PC-3 (cell line): ENCODE measurements at regions not wholly inside any gene's neighbourhood (a gene's known extent, or its start where the extent isn't known, plus 50 kb on each side); places are given as distances from the start of the nearest gene placed in this dataset.

Experiments
- ATAC-seq: fragments of 200-7000 bp; cut with Tn5 transposase; 2 replicates; pipeline ENCODE4 v1.9.1; 2020; ENCODE audit warnings: mild to moderate bottlenecking, moderate library complexity
- BruUV-seq: library from RNA; stranded (reverse); fragments of 400-500 nt; replicated peaks from 2 replicates; lab custom pipeline; 2021; lab: Mats Ljungman, UMichigan
- CTCF ChIA-PET: fragments of 300-600 bp; sonication (Branson Sonifier 250); formaldehyde crosslinking; loops from one replicate; lab custom pipeline; 2022; ENCODE audit warnings: antibody characterized with exemption; lab: Charles Lee
- POLR2A ChIA-PET: fragments of 300-600 bp; sonication (Branson Sonifier 250); formaldehyde crosslinking; loops from one replicate; lab custom pipeline; 2022; ENCODE audit warnings: antibody characterized with exemption; ENCODE audit not compliant: unreplicated experiment; lab: Charles Lee
- DNase-seq: peaks from one replicate; pipeline ENCODE4 v3.0.0-alpha.2; 2015
- H2AFZ ChIP-seq: fragments of 300-600 bp; sonication (generic); 2 replicates; pipeline ENCODE4 v1.6.0; 2016; ENCODE audit warnings: antibody characterized with exemption, low read length
- H3F3A ChIP-seq: fragments of 300-600 bp; sonication (generic); one replicate; pipeline ENCODE4 v1.6.0; 2017; ENCODE audit warnings: antibody characterized with exemption, low read length, control low read depth, mild to moderate bottlenecking; ENCODE audit not compliant: unreplicated experiment
- H3K27ac ChIP-seq: fragments of 300-600 bp; sonication (generic); 2 replicates; pipeline ENCODE4 v1.5.1; 2016; ENCODE audit warnings: mild to moderate bottlenecking, low read length
- H3K27me3 ChIP-seq: fragments of 300-600 bp; sonication (generic); 2 replicates; pipeline ENCODE4 v1.6.1; 2016; ENCODE audit warnings: low read length, mixed read lengths
- H3K36me3 ChIP-seq: fragments of 300-600 bp; sonication (generic); 2 replicates; pipeline ENCODE4 v1.6.1; 2016; ENCODE audit warnings: low read depth, mixed run types, low read length, mixed read lengths
- H3K4me1 ChIP-seq: fragments of 300-600 bp; sonication (generic); 2 replicates; pipeline ENCODE4 v1.5.1; 2016; ENCODE audit warnings: low read length; ENCODE audit not compliant: insufficient read depth
- H3K4me2 ChIP-seq: fragments of 300-600 bp; sonication (generic); 2 replicates; pipeline ENCODE4 v1.6.0; 2016; ENCODE audit warnings: low read length
- H3K4me3 ChIP-seq: fragments of 300-600 bp; sonication (generic); 2 replicates; pipeline ENCODE4 v1.5.1; 2016; ENCODE audit warnings: mild to moderate bottlenecking, low read length, mixed read lengths
- H3K79me2 ChIP-seq: fragments of 300-600 bp; sonication (generic); 2 replicates; pipeline ENCODE4 v1.6.1; 2017; ENCODE audit warnings: low read length, mixed read lengths
- H3K9ac ChIP-seq: fragments of 300-600 bp; sonication (generic); 2 replicates; pipeline ENCODE4 v1.6.0; 2016; ENCODE audit warnings: mild to moderate bottlenecking, low read length
- H3K9me2 ChIP-seq: fragments of 300-600 bp; sonication (generic); replicated peaks from 2 replicates; pipeline ENCODE4 v1.6.1; 2016; ENCODE audit warnings: mixed run types, low read length, mixed read lengths
- H3K9me3 ChIP-seq: fragments of 300-600 bp; sonication (generic); 2 replicates; pipeline ENCODE4 v1.6.1; 2016; ENCODE audit warnings: low read length, mixed read lengths
- H4K20me1 ChIP-seq: fragments of 300-600 bp; sonication (generic); 2 replicates; pipeline ENCODE4 v1.6.1; 2016; ENCODE audit warnings: low read length, mixed read lengths
- CTCF ChIP-seq: fragments of 300-600 bp; sonication (generic); conservative IDR thresholded peaks from 2 replicates; pipeline ENCODE4 v1.5.1; 2017; ENCODE audit warnings: antibody characterized with exemption, low read depth, mild to moderate bottlenecking, low read length
- EZH2 ChIP-seq: fragments of 300-600 bp; sonication (generic); IDR thresholded peaks from one replicate; pipeline ENCODE4 v1.6.1; 2017; ENCODE audit warnings: antibody characterized with exemption, mild to moderate bottlenecking, low read length; ENCODE audit not compliant: unreplicated experiment
- EZH2phosphoT487 ChIP-seq: fragments of 300-600 bp; sonication (generic); IDR thresholded peaks from 2 replicates; pipeline ENCODE4 v1.6.1; 2018; ENCODE audit warnings: mild to moderate bottlenecking, antibody characterized with exemption, low read length, borderline replicate concordance
- intact Hi-C: fragments of 100-400 bp; cut with micrococcal nuclease; formaldehyde crosslinking; loops from 2 replicates; pipeline ENCODE4 v1.9.0; 2023

GRCh38 chr3:181930105-181930504 is 218.4 kb downstream of the SOX2 start:
- Histone ChIP-seq H3K27me3 (peaks cover 10% of the 10 kb centered on the region; the same call in 1 of the 2 replicates), H3K4me2 (no peak overlapping the region), H3K4me1 (no peaks in the 10 kb centered on the region), H3K4me3 (no peak overlapping the region), H2AFZ (no peak overlapping the region), H4K20me1 (no peaks in the 10 kb centered on the region), H3K79me2 (no peaks in the 10 kb centered on the region), H3K9ac (no peak overlapping the region), H3K9me3 (no peaks in the 10 kb centered on the region), H3K27ac (no peak overlapping the region), H3K36me3 (no peaks in the 10 kb centered on the region), H3K9me2 (no peaks in the 10 kb centered on the region), H3F3A (no peaks in the 10 kb centered on the region)
- CTCF ChIA-PET, result no interaction called here
- ATAC-seq (no peak), DNase-seq (no peak)
- POLR2A ChIA-PET, result no interaction called here
- TF ChIP-seq EZH2phosphoT487 (no peak), CTCF (no peak), EZH2 (no peak)
- BruUV-seq, result no TSS peak
- intact Hi-C loops, result no loop called here

- no TSS peak for BruUV-seq
- Histone ChIP-seq H4K20me1 (no peaks in the 10 kb centered on the region), H3K27me3 (peaks cover 10% of the 10 kb centered on the region; the same call in 1 of the 2 replicates), H3K9me2 (no peaks in the 10 kb centered on the region), H3K4me2 (no peak overlapping the region), H3K79me2 (no peaks in the 10 kb centered on the region), H3K36me3 (no peaks in the 10 kb centered on the region), H3F3A (no peaks in the 10 kb centered on the region), H3K4me3 (no peak overlapping the region), H2AFZ (no peak overlapping the region), H3K9me3 (no peaks in the 10 kb centered on the region), H3K4me1 (no peaks in the 10 kb centered on the region), H3K9ac (no peak overlapping the region), H3K27ac (no peak overlapping the region)
- intact Hi-C loops, result no loop called here
- CTCF ChIA-PET, result no interaction called here
- DNase-seq (no peak), ATAC-seq (no peak)
- no peak for TF ChIP-seq EZH2
- TF ChIP-seq EZH2phosphoT487, result no peak
- POLR2A ChIA-PET, result no interaction called here
These were observed 220.3 kb downstream of the SOX2 start for GRCh38 chr3:181932039-181932438.

GRCh38 chr3:181933052-181933618 is 221.4 kb downstream of the SOX2 start:
- POLR2A ChIA-PET, result no interaction called here

More at GRCh38 chr3:181933052-181933618, 221.4 kb downstream of the SOX2 start:
- no peak for ATAC-seq
- CTCF ChIA-PET, result no interaction called here
- H3K9me2 ChIP-seq, result no peaks in the 10 kb centered on the region
- intact Hi-C loops, result no loop called here
- no peaks in the 10 kb centered on the region for H3F3A ChIP-seq
- H3K9me3 ChIP-seq, result no peaks in the 10 kb centered on the region
- H4K20me1 ChIP-seq, result no peaks in the 10 kb centered on the region
- BruUV-seq, result no TSS peak
- TF ChIP-seq EZH2 (no peak), EZH2phosphoT487 (no peak), CTCF (no peak)
- H3K79me2 ChIP-seq, result no peaks in the 10 kb centered on the region
- no peak overlapping the region for H3K4me2 ChIP-seq
- H3K4me1 ChIP-seq, result no peaks in the 10 kb centered on the region
- no peak overlapping the region for H3K4me3 ChIP-seq
- H2AFZ ChIP-seq, result no peak overlapping the region
- H3K36me3 ChIP-seq, result no peaks in the 10 kb centered on the region
- DNase-seq, result no peak
- no peak overlapping the region for H3K9ac ChIP-seq
- no peak overlapping the region for H3K27ac ChIP-seq
- peaks cover 10% of the 10 kb centered on the region; the same call in 1 of the 2 replicates for H3K27me3 ChIP-seq
